B cell (primary cell): ENCODE measurements at regions not wholly inside any gene's neighbourhood (a gene's known extent, or its start where the extent isn't known, plus 50 kb on each side); places are given as distances from the start of the nearest gene placed in this dataset.

ENCODE experiments used
- CTCF ChIP-seq: fragments of 200-600 bp; IDR thresholded peaks from one replicate; pipeline ENCODE4 v1.8.0; 2022; ENCODE audit warnings: antibody characterized with exemption, mild to moderate bottlenecking
- EZH2 ChIP-seq: IDR thresholded peaks from 2 replicates; pipeline ENCODE4 v1.6.1; 2012; ENCODE audit warnings: borderline replicate concordance, low read depth, mild to moderate bottlenecking, moderate library complexity, low read length; ENCODE audit not compliant: insufficient read depth, poor library complexity, severe bottlenecking

DNA sequence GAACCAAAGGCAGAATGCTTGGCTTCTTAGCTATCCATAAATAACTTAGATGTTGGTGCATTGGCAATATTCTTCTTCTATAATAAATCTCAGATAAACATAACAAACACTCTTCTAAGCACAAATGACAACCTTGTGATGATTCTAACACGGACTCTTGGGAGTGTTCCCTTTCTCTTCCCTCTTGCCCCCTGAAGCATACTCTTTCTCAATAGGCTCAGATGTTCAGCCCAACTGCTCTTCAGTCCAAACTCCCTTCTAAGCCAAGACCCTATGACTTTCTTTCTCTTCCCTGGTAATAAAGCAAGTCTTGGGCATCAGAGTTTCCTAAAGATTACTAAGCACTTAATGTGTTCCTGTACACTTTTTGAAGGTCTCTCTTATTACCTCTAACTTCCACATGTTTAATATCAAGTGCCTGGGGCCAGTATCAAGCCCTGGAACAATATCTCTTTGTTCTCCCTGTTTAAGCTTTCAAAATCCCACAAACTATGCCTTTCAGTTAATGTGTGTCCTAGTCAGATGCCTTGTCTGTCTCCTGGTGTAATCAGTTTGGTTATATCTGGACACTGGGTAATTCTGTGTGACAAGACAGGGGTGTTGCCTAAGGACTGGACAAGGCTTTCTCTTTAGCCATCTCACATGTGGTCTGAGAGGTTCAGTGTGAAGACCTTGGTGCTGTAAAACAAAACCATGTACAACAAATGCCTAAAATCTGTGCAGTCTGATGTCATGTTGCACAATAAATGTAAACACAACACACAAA lies 92.9 kb upstream of the IVNS1ABP start:
- no peak for TF ChIP-seq CTCF
- TF ChIP-seq EZH2: no peak
